ENCODE measurements at regions not wholly inside any gene's neighbourhood (a gene's known extent, or its start where the extent isn't known, plus 50 kb on each side); places are given as distances from the start of the nearest gene placed in this dataset.
A peak's percentile ranks its signal among the peaks of the same experiment; 100 is the strongest.
"Not testable (repeated sequence)": the region's sequence is repeated elsewhere in the genome, so short reads cannot be mapped to it uniquely, and the experiment has no call there.

- no peak for DNase-seq
These were observed 78.2 kb downstream of the MSL3 start for GRCh38 chrX:11836284-11836683.

GRCh38 chrX:11837437-11837836, 79.4 kb downstream of the MSL3 start:
- DNase-seq: no peak

GRCh38 chrX:11864171-11864570, 106.1 kb downstream of the MSL3 start:
- DNase-seq: no peak

- no peak for DNase-seq
These were observed 109.7 kb downstream of the MSL3 start for GRCh38 chrX:11867610-11868345.

- DNase-seq: no peak
These were observed 112.8 kb downstream of the MSL3 start for GRCh38 chrX:11870789-11871188.

GRCh38 chrX:11881485-11882170, 123.6 kb downstream of the MSL3 start:
- DNase-seq: no peak

- DNase-seq: no peak
These were observed 128.7 kb downstream of the MSL3 start for GRCh38 chrX:11886745-11887144.

GRCh38 chrX:11887175-11887574, 129.1 kb downstream of the MSL3 start:
- no peak for DNase-seq

GRCh38 chrX:11888421-11888820, 130.4 kb downstream of the MSL3 start:
- DNase-seq: no peak

- no peak for DNase-seq
These were observed 131.8 kb downstream of the MSL3 start for GRCh38 chrX:11889791-11890190.

GRCh38 chrX:11890836-11891514, 132.9 kb downstream of the MSL3 start:
- no peak for DNase-seq

- no peak for DNase-seq
These were observed 136.1 kb downstream of the MSL3 start for GRCh38 chrX:11893933-11894710.

GRCh38 chrX:11899091-11899490, 141.1 kb downstream of the MSL3 start:
- DNase-seq: no peak

GRCh38 chrX:11905933-11906332, 147.9 kb downstream of the MSL3 start:
- not testable (repeated sequence) for DNase-seq

GRCh38 chrX:11908371-11908770, 150.3 kb downstream of the MSL3 start:
- DNase-seq: peak in 1 of 2 donors; percentile 1

- no peak for DNase-seq
These were observed 155.0 kb downstream of the MSL3 start for GRCh38 chrX:11913001-11913400.

- no peak for DNase-seq
These were observed 171.4 kb downstream of the MSL3 start for GRCh38 chrX:11929476-11929875.

GRCh38 chrX:11932423-11932822, 174.4 kb downstream of the MSL3 start:
- no peak for DNase-seq

- DNase-seq: no peak
These were observed 176.1 kb downstream of the MSL3 start for GRCh38 chrX:11934089-11934488.

GRCh38 chrX:11941571-11941970, 183.5 kb downstream of the MSL3 start:
- no peak for DNase-seq

GRCh38 chrX:11944501-11944900, 186.5 kb downstream of the MSL3 start:
- no peak for DNase-seq

GRCh38 chrX:11949291-11949690, 189.0 kb upstream of the FRMPD4 start:
- no peak for DNase-seq

GRCh38 chrX:11952176-11952720, 186.0 kb upstream of the FRMPD4 start:
- no peak for DNase-seq

Data from stimulated activated CD4-positive, alpha-beta T cell treated with anti-CD3 and anti-CD28 coated beads, Interleukin-2, amount 100 ng/mL, for 48 hours (primary cell).